Neural progenitor cell (in vitro differentiated cells): ENCODE measurements at regions not wholly inside any gene's neighbourhood (a gene's known extent, or its start where the extent isn't known, plus 50 kb on each side); places are given as distances from the start of the nearest gene placed in this dataset.

ENCODE experiments used
- EZH2 ChIP-seq: fragments of 200-600 bp; sonication (generic); IDR thresholded peaks from 2 replicates; pipeline ENCODE4 v1.6.1; 2017; ENCODE audit warnings: antibody characterized with exemption, mild to moderate bottlenecking, moderate library complexity
- EZH2phosphoT487 ChIP-seq: fragments of 200-600 bp; sonication (generic); IDR thresholded peaks from 2 replicates; pipeline ENCODE4 v1.6.1; 2017; ENCODE audit warnings: antibody characterized with exemption
- TF ChIP-seq, protein P1 (sequence below): fragments of 200-600 bp; sonication (generic); IDR thresholded peaks from 2 replicates; pipeline ENCODE4 v1.5.1; 2017; ENCODE audit warnings: antibody characterized with exemption, mild to moderate bottlenecking

DNA sequence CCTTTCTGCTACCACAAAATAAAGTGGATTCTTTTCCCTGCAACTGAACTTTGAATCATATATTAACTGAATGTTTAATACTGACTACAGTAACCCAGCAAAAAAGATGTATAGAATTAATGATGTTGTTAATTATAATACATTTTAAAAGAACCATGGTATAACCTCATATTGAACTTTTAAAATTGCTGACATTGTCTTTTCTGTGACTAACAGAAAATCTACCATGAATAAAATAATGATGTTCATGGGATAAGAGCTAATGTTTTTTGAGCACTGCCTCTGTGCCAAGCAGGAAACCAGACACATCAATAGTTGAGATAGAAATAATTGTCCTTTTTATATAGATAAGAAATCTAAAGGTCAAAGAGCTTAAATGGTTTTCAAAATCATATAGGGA is 691.9 kb downstream of the PDHA2 start:
- TF ChIP-seq EZH2 (no peak), EZH2phosphoT487 (no peak)
- TF ChIP-seq, protein P1, sequence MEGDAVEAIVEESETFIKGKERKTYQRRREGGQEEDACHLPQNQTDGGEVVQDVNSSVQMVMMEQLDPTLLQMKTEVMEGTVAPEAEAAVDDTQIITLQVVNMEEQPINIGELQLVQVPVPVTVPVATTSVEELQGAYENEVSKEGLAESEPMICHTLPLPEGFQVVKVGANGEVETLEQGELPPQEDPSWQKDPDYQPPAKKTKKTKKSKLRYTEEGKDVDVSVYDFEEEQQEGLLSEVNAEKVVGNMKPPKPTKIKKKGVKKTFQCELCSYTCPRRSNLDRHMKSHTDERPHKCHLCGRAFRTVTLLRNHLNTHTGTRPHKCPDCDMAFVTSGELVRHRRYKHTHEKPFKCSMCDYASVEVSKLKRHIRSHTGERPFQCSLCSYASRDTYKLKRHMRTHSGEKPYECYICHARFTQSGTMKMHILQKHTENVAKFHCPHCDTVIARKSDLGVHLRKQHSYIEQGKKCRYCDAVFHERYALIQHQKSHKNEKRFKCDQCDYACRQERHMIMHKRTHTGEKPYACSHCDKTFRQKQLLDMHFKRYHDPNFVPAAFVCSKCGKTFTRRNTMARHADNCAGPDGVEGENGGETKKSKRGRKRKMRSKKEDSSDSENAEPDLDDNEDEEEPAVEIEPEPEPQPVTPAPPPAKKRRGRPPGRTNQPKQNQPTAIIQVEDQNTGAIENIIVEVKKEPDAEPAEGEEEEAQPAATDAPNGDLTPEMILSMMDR, result no peak
